Dermis microvascular lymphatic vessel endothelial cell (primary cell): ENCODE measurements at regions not wholly inside any gene's neighbourhood (a gene's known extent, or its start where the extent isn't known, plus 50 kb on each side); places are given as distances from the start of the nearest gene placed in this dataset.

Source experiments
- DNase-seq, 2 donors: peaks; one replicate each; pipeline versions ENCODE4 v3.0.0 to v3.0.0-alpha.2; 2010; ENCODE audit warnings: low read depth in 2 of 2

- DNase-seq, result no peak
Measured at GRCh38 chr1:30427545-30427944, 295.8 kb downstream of the MATN1 start.

- DNase-seq, result no peak
Measured at GRCh38 chr1:30425046-30425445, 298.3 kb downstream of the MATN1 start.

GRCh38 chr1:30423570-30423969 is 299.8 kb downstream of the MATN1 start:
- no peak for DNase-seq

- no peak for DNase-seq
Measured at GRCh38 chr1:30422251-30422650, 301.1 kb downstream of the MATN1 start.

GRCh38 chr1:30420519-30421050 is 302.8 kb downstream of the MATN1 start:
- DNase-seq, result no peak

GRCh38 chr1:30419831-30420230 is 303.6 kb downstream of the MATN1 start:
- DNase-seq, result no peak

- DNase-seq, result no peak
Measured at GRCh38 chr1:30418939-30419720, 304.3 kb downstream of the MATN1 start.

- peak; percentile 7 to 42 for DNase-seq
Measured at GRCh38 chr1:30418061-30418938, 305.1 kb downstream of the MATN1 start.

- DNase-seq, result no peak
Measured at GRCh38 chr1:30417701-30418046, 305.7 kb downstream of the MATN1 start.

GRCh38 chr1:30417001-30417700 is 306.2 kb downstream of the MATN1 start:
- no peak for DNase-seq

- no peak for DNase-seq
Measured at GRCh38 chr1:30416221-30416820, 307.1 kb downstream of the MATN1 start.

- DNase-seq, result no peak
Measured at GRCh38 chr1:30415171-30415940, 308.0 kb downstream of the MATN1 start.

- DNase-seq, result no peak
Measured at GRCh38 chr1:30414851-30415165, 308.6 kb downstream of the MATN1 start.

- DNase-seq, result peak in 1 of 2 donors; percentile 3
Measured at GRCh38 chr1:30414086-30414850, 309.1 kb downstream of the MATN1 start.

GRCh38 chr1:30413606-30414005 is 309.8 kb downstream of the MATN1 start:
- DNase-seq, result no peak

- DNase-seq, result no peak
Measured at GRCh38 chr1:30413111-30413440, 310.3 kb downstream of the MATN1 start.

- no peak for DNase-seq
Measured at GRCh38 chr1:30412241-30413110, 310.9 kb downstream of the MATN1 start.

- DNase-seq, result no peak
Measured at GRCh38 chr1:30411206-30411605, 312.2 kb downstream of the MATN1 start.

GRCh38 chr1:30410153-30410851 is 313.1 kb downstream of the MATN1 start:
- no peak for DNase-seq
